ENCODE measurements at regions not wholly inside any gene's neighbourhood (a gene's known extent, or its start where the extent isn't known, plus 50 kb on each side); places are given as distances from the start of the nearest gene placed in this dataset.

DNA sequence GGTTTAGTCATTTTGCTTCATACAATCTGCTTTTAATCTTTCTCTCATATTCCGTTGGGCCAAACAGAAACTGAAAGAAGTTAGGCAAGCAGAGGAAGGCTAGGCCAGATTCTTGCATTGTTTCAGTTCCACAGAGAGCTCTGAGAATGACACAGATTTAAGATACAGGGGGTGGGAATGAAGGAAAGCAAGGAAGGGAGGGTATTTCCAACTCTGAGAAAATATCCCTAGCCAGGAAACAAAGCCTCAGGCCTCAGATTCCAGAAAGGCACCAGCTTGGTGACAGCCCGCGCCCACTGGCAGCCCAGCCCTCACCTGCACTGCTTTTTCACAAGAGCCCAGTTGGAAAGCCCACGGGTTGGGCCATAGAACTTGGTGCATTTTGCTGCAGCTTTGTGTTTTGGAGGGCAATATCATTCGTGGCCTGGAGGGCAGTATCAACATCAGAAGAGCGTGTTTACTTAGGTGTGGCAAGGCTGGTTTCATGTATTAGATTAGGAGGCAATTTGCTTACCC, 63.5 kb downstream of the ENC1 start:
- 86 to 87% methylated on average over 6 of the region's 6 CpGs for WGBS, 2 experiments
- H3K27ac ChIP-seq (ENCODE audit: insufficient read depth, low read depth, low read length, poor library complexity, severe bottlenecking) = no peak overlapping the region
- H3K4me3 ChIP-seq (ENCODE audit: insufficient read depth, low read depth, low read length) = no peak overlapping the region

DNA sequence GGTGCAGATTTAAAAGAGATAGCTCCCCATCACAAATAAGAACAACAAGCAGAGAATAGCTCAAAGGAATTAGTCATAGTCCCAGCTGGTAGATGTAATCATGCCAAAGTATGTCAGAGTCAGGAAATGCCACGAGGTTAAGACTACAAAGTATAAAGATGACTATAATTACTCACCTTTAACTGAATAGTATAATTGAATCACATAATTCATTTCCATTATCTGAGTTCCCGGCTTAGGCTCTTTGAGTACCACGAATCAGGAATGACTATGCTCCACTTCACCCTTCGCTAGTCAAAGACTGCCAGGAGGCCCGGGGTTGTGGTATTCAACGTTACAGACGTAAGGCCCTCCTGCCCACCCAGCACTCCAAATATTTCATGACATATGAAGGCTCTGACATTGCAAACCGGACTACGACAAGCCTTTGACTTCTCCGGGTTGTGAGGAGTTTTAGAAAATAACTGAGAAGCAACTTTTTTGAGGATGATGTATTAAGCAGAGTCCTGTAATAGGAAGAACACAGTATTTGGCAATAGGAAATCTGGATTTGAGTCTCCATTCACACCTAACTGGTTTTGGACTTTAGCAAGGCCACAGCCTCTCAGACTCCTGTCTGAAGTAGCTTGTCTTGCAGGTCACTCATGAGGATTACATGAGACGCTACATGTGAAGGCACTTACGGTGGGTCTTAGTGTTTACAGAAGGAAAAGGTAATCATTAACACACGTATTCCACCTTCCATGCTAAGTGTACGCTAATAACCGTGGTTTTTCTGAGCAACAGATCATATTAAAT, 64.6 kb downstream of the ENC1 start:
- no peaks in the 10 kb centered on the region for H3K9me3 ChIP-seq (ENCODE audit: control insufficient read depth, low read length)
- 90 to 93% methylated on average over 15 of the region's 15 CpGs for WGBS, 2 experiments
- H3K4me3 ChIP-seq (ENCODE audit: insufficient read depth, low read depth, low read length) = no peak overlapping the region
- no peaks in the 10 kb centered on the region for H3K36me3 ChIP-seq (ENCODE audit: control insufficient read depth, insufficient read depth, low read length)
- H3K4me1 ChIP-seq (ENCODE audit: control insufficient read depth, insufficient read depth, low read length) = peaks cover 5% of the 10 kb centered on the region
- H3K27me3 ChIP-seq (ENCODE audit: control insufficient read depth, insufficient read depth, low read length, poor library complexity, severe bottlenecking) = no peaks in the 10 kb centered on the region
- no peak overlapping the region for H3K27ac ChIP-seq (ENCODE audit: insufficient read depth, low read depth, low read length, poor library complexity, severe bottlenecking)

More for the DNA sequence above, 63.5 kb downstream of the ENC1 start:
- H3K9me3 ChIP-seq (ENCODE audit: control insufficient read depth, low read length) = no peaks in the 10 kb centered on the region
- H3K36me3 ChIP-seq (ENCODE audit: control insufficient read depth, insufficient read depth, low read length) = no peaks in the 10 kb centered on the region
- H3K27me3 ChIP-seq (ENCODE audit: control insufficient read depth, insufficient read depth, low read length, poor library complexity, severe bottlenecking) = no peaks in the 10 kb centered on the region
- H3K4me1 ChIP-seq (ENCODE audit: control insufficient read depth, insufficient read depth, low read length) = peaks cover 5% of the 10 kb centered on the region

DNA sequence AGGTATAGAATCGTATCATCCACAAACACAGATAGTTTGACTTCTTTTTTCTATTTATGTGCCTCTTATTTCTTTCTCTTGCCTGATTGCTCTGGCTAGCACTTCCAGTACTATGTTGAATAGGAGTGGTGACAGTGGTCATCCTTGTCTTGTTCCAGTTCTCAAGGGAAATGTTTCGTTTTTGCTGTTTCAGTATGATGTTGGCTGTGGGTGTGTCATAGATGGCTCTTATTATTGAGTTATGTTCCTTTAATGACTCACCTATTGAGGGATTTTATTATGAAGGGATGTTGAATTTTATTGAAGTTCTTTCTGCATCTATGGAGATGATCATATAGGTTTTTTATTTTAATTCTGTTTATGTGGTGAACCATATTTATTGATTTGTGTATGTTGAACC, 70.3 kb downstream of the ENC1 start:
- no peak overlapping the region for H3K27ac ChIP-seq (ENCODE audit: insufficient read depth, low read depth, low read length, poor library complexity, severe bottlenecking)
- H3K4me1 ChIP-seq (ENCODE audit: control insufficient read depth, insufficient read depth, low read length) = peaks cover 11% of the 10 kb centered on the region
- WGBS, 2 experiments = 81 to 91% methylated on average over 2 of the region's 2 CpGs

DNA sequence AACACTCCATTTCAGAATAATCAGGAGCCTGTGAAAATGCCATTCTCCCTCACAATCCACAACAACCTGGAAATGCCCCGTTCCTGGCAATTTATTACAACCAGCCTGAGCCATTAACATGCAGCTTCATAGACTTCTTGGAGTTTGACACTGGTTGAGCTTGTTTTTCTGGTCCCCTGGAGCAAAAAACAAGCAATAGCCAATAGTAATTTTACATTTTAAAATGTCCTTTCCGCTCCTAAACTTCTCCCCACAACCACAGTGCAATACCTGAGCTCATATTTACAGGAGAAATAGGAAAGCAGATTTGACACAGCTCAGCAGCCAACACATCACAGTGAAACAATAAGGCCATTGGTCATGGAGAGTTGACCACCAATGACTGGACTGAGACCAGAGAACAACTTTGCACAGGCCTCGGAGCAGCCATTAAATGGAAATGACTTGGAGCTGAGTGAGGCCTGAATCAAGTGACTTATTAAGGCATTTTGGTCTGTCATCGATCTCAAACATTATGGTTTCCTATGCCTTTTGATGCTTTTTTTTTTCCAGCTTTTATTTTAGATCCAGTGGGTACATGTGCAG, 73.0 kb downstream of the ENC1 start:
- no peak overlapping the region for H3K27ac ChIP-seq (ENCODE audit: insufficient read depth, low read depth, low read length, poor library complexity, severe bottlenecking)
- WGBS, 2 experiments = 90 to 94% methylated on average over 4 of the region's 4 CpGs

More for the DNA sequence above, 70.3 kb downstream of the ENC1 start:
- Histone ChIP-seq H3K9me3 (ENCODE audit: control insufficient read depth, low read length) (no peaks in the 10 kb centered on the region), H3K36me3 (ENCODE audit: control insufficient read depth, insufficient read depth, low read length) (no peaks in the 10 kb centered on the region), H3K4me3 (ENCODE audit: insufficient read depth, low read depth, low read length) (no peak overlapping the region), H3K27me3 (ENCODE audit: control insufficient read depth, insufficient read depth, low read length, poor library complexity, severe bottlenecking) (no peaks in the 10 kb centered on the region)

DNA sequence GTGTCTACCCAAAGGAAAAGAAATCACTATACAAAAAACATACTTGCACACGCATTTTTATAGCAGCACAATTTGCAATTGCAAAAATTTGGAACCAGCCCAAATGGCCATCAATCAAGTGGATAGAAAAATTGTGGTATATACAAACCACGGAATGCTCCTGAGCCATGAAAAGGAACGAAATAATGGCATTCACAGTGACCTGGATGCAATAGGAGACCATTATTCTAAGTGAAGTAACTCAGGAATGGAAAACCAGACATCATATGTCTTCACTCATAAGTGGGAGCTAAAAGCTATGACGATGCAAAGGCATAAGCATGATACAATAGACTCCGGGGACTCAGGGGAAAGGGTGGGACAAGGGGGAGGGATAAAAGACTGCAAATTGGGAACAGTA, 78.4 kb downstream of the ENC1 start:
- H3K9me3 ChIP-seq (ENCODE audit: control insufficient read depth, low read length) = no peaks in the 10 kb centered on the region
- no peak overlapping the region for H3K4me3 ChIP-seq (ENCODE audit: insufficient read depth, low read depth, low read length)
- no peak overlapping the region for H3K27ac ChIP-seq (ENCODE audit: insufficient read depth, low read depth, low read length, poor library complexity, severe bottlenecking)
- no peaks in the 10 kb centered on the region for H3K36me3 ChIP-seq (ENCODE audit: control insufficient read depth, insufficient read depth, low read length)
- WGBS, 2 experiments = 89 to 93% methylated on average over 5 of the region's 5 CpGs
- peaks cover 10% of the 10 kb centered on the region for H3K4me1 ChIP-seq (ENCODE audit: control insufficient read depth, insufficient read depth, low read length)
- H3K27me3 ChIP-seq (ENCODE audit: control insufficient read depth, insufficient read depth, low read length, poor library complexity, severe bottlenecking) = no peaks in the 10 kb centered on the region

More for the DNA sequence above, 73.0 kb downstream of the ENC1 start:
- peaks cover 11% of the 10 kb centered on the region for H3K4me1 ChIP-seq (ENCODE audit: control insufficient read depth, insufficient read depth, low read length)
- no peaks in the 10 kb centered on the region for H3K36me3 ChIP-seq (ENCODE audit: control insufficient read depth, insufficient read depth, low read length)
- no peaks in the 10 kb centered on the region for H3K27me3 ChIP-seq (ENCODE audit: control insufficient read depth, insufficient read depth, low read length, poor library complexity, severe bottlenecking)
- H3K9me3 ChIP-seq (ENCODE audit: control insufficient read depth, low read length) = no peaks in the 10 kb centered on the region
- H3K4me3 ChIP-seq (ENCODE audit: insufficient read depth, low read depth, low read length) = no peak overlapping the region

DNA sequence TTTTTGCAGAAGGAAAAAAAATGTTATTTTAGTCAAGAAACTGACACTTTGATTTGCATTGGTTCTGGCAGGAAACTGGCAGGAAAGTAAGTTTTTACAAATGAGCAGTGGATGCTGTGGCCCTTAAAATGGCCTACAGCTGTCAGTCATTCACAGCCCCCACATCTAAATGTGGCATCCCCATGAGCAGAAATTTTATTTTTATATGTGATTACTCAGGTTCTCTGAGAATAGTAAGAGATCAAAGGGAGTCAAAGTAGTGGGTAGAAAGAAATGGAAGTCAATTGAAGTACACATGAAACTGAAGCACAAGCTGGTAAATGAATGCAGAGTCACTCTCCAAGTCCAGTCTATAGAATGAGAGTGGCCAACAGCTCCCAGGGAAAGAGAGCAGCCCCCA, 80.3 kb downstream of the ENC1 start:
- Histone ChIP-seq H3K36me3 (ENCODE audit: control insufficient read depth, insufficient read depth, low read length) (no peaks in the 10 kb centered on the region), H3K27ac (ENCODE audit: insufficient read depth, low read depth, low read length, poor library complexity, severe bottlenecking) (no peak overlapping the region), H3K9me3 (ENCODE audit: control insufficient read depth, low read length) (no peaks in the 10 kb centered on the region), H3K4me3 (ENCODE audit: insufficient read depth, low read depth, low read length) (no peak overlapping the region), H3K4me1 (ENCODE audit: control insufficient read depth, insufficient read depth, low read length) (peaks cover 12% of the 10 kb centered on the region), H3K27me3 (ENCODE audit: control insufficient read depth, insufficient read depth, low read length, poor library complexity, severe bottlenecking) (no peaks in the 10 kb centered on the region)

DNA sequence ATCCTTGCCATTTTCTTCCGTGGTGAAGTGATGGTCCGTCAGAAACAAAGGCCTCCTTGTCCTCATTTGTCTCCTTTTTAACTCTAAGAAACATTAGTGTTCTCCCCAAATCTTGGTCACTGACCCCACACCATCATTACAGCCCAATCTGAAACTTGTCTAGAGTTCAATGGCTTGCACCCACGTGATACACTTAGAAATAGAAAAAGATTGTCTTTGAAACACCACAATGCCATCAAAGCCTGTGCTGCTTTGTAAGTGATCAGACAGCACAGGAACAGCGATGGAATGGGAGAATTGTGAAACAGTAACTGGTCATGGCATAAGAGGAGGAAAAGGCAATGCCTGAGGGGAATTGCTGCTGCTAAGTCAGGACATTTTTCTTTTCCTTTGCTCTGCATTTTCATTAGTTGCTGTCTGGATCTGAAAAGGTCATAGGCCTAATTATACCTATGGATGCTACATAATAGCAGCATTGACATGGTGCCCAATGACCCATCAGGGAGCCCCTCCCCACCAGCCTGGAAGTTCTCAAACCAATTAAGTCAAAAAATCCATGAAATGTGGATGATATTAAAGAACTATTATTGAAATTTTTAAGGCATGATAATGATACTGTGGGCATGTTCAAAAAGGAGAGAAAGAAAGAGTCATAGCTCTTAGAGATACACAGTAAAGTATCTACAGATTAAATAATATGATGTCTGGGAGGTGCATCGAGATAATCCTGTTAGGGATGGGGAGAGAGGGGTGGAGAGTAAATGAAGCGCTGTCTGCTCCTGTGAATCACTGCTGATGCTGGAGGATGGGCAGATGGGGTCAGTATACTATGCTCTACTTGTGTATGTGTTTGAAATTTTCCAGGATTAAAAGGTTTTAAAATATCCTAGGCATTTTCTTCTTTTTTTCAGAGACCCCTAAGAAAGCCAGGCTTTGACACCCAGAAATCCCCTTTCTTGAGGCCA, 83.6 kb downstream of the ENC1 start:
- Histone ChIP-seq H3K27ac (ENCODE audit: insufficient read depth, low read depth, low read length, poor library complexity, severe bottlenecking) (peak overlapping the region; percentile 2), H3K36me3 (ENCODE audit: control insufficient read depth, insufficient read depth, low read length) (no peaks in the 10 kb centered on the region), H3K4me3 (ENCODE audit: insufficient read depth, low read depth, low read length) (no peak overlapping the region), H3K4me1 (ENCODE audit: control insufficient read depth, insufficient read depth, low read length) (peaks cover 12% of the 10 kb centered on the region), H3K27me3 (ENCODE audit: control insufficient read depth, insufficient read depth, low read length, poor library complexity, severe bottlenecking) (no peaks in the 10 kb centered on the region), H3K9me3 (ENCODE audit: control insufficient read depth, low read length) (no peaks in the 10 kb centered on the region)
- WGBS, 2 experiments = 86 to 87% methylated on average over 6 of the region's 6 CpGs

DNA sequence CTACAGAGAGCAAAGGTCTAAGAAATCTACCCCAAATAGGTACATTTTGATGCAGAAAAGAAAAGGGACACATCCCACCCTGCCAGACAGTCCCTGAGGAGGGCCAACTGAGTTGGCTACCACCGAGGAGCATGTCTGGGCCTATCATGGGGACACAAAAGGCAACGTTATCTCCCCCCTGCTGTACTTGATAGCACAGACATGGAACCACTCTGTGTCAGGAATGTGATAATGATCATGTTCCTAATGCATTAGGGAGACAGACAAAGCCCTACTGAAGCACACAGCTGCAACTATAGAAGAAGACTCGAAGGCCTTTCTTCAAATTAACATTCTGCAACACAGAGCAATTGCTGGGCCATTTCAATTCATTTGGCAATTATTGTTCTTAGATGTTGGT, 84.5 kb downstream of the ENC1 start:
- H3K27me3 ChIP-seq (ENCODE audit: control insufficient read depth, insufficient read depth, low read length, poor library complexity, severe bottlenecking) = no peaks in the 10 kb centered on the region
- H3K4me1 ChIP-seq (ENCODE audit: control insufficient read depth, insufficient read depth, low read length) = peaks cover 12% of the 10 kb centered on the region
- no peaks in the 10 kb centered on the region for H3K36me3 ChIP-seq (ENCODE audit: control insufficient read depth, insufficient read depth, low read length)
- H3K9me3 ChIP-seq (ENCODE audit: control insufficient read depth, low read length) = no peaks in the 10 kb centered on the region
- WGBS, 2 experiments = 12 to 38% methylated on average over 3 of the region's 3 CpGs
- no peak overlapping the region for H3K4me3 ChIP-seq (ENCODE audit: insufficient read depth, low read depth, low read length)
- peak overlapping the region; percentile 40 for H3K27ac ChIP-seq (ENCODE audit: insufficient read depth, low read depth, low read length, poor library complexity, severe bottlenecking)

DNA sequence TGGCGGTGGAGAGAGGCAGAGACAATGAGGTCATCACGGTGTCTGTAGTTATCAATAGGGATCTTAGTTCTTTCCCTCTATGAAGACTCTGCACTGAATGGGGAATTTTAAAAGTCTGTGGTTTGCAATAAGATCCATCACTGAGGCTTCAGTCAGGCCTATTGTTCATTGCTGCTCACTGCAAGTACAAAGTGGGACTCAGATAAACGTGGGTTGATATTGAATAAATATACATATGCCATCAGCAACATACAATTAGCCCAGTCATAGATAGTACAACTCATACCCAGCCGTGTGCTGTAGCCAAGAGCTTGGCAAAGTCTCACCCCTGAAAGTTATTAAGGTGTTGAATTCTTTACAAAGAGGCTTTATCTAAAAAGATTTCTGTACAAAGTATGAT, 88.4 kb downstream of the ENC1 start:
- WGBS, 2 experiments = 95% methylated on average over 3 of the region's 4 CpGs

DNA sequence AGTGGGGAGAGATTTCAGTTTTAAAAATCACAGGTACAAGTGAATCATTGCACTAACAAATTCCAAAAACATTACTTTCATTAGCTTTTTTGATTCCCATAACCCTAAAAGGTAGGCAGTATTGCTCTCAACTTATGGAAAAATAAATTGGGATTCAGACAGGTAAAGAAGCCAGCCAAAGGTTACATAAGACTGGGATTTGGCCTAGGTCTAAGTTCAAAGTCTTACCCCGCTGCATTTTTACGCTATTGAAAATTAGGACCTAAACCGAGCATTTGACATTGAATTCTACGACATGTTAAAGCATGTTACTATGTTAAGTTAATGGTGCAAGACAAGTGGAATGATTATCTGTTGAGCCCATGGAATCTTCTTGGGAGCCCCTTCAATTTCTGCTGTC, 89.6 kb downstream of the ENC1 start:
- H3K4me1 ChIP-seq (ENCODE audit: control insufficient read depth, insufficient read depth, low read length) = peaks cover 4% of the 10 kb centered on the region
- H3K27ac ChIP-seq (ENCODE audit: insufficient read depth, low read depth, low read length, poor library complexity, severe bottlenecking) = no peak overlapping the region
- H3K4me3 ChIP-seq (ENCODE audit: insufficient read depth, low read depth, low read length) = no peak overlapping the region
- WGBS, 2 experiments = 85 to 90% methylated on average over 4 of the region's 4 CpGs
- no peaks in the 10 kb centered on the region for H3K36me3 ChIP-seq (ENCODE audit: control insufficient read depth, insufficient read depth, low read length)
- no peaks in the 10 kb centered on the region for H3K27me3 ChIP-seq (ENCODE audit: control insufficient read depth, insufficient read depth, low read length, poor library complexity, severe bottlenecking)
- no peaks in the 10 kb centered on the region for H3K9me3 ChIP-seq (ENCODE audit: control insufficient read depth, low read length)

More for the DNA sequence above, 88.4 kb downstream of the ENC1 start:
- Histone ChIP-seq H3K27me3 (ENCODE audit: control insufficient read depth, insufficient read depth, low read length, poor library complexity, severe bottlenecking) (no peaks in the 10 kb centered on the region), H3K4me3 (ENCODE audit: insufficient read depth, low read depth, low read length) (no peak overlapping the region), H3K27ac (ENCODE audit: insufficient read depth, low read depth, low read length, poor library complexity, severe bottlenecking) (no peak overlapping the region), H3K4me1 (ENCODE audit: control insufficient read depth, insufficient read depth, low read length) (peaks cover 12% of the 10 kb centered on the region), H3K9me3 (ENCODE audit: control insufficient read depth, low read length) (no peaks in the 10 kb centered on the region), H3K36me3 (ENCODE audit: control insufficient read depth, insufficient read depth, low read length) (no peaks in the 10 kb centered on the region)

Measured in ectodermal cell (in vitro differentiated cells).